OCI-LY7 (cell line): ENCODE measurements at regions not wholly inside any gene's neighbourhood (a gene's known extent, or its start where the extent isn't known, plus 50 kb on each side); places are given as distances from the start of the nearest gene placed in this dataset.

Source experiments
- BruUV-seq: library from RNA; stranded (reverse); fragments of 400-500 nt; replicated peaks from 2 replicates; lab custom pipeline; 2021; lab: Mats Ljungman, UMichigan
- CTCF ChIA-PET: fragments of 300-600 bp; sonication (Branson Sonifier 250); formaldehyde crosslinking; loops from one replicate; lab custom pipeline; 2022; ENCODE audit warnings: antibody characterized with exemption; ENCODE audit not compliant: unreplicated experiment; lab: Charles Lee
- POLR2A ChIA-PET: fragments of 300-600 bp; sonication (Branson Sonifier 250); formaldehyde crosslinking; loops from one replicate; lab custom pipeline; 2022; ENCODE audit warnings: antibody characterized with exemption; lab: Charles Lee
- DNase-seq: peaks from one replicate; pipeline ENCODE4 v3.0.0-alpha.2; 2015; ENCODE audit warnings: low spot score
- H2AFZ ChIP-seq: fragments of 200-600 bp; sonication (generic), shearing (Covaris generic); 2 replicates; pipeline ENCODE4 v1.6.1; 2014; ENCODE audit warnings: mild to moderate bottlenecking, antibody characterized with exemption, low read length, moderate library complexity
- H3K27ac ChIP-seq: fragments of 200-600 bp; sonication (generic); 2 replicates; pipeline ENCODE4 v1.5.1; 2014; ENCODE audit warnings: mixed run types, low read depth, mild to moderate bottlenecking, moderate library complexity, low read length, inconsistent platforms; ENCODE audit not compliant: poor library complexity, severe bottlenecking
- H3K36me3 ChIP-seq: fragments of 200-600 bp; sonication (generic); 2 replicates; pipeline ENCODE4 v1.6.1; 2014; ENCODE audit warnings: mild to moderate bottlenecking, antibody characterized with exemption, low read length, moderate library complexity, mixed read lengths; ENCODE audit not compliant: insufficient read depth
- H3K4me1 ChIP-seq: fragments of 200-600 bp; sonication (generic); 2 replicates; pipeline ENCODE4 v1.5.1; 2014; ENCODE audit warnings: mild to moderate bottlenecking, low read length; ENCODE audit not compliant: insufficient read depth, poor library complexity, severe bottlenecking
- H3K4me2 ChIP-seq: fragments of 200-600 bp; sonication (generic); 2 replicates; pipeline ENCODE4 v1.6.1; 2014; ENCODE audit warnings: mild to moderate bottlenecking, low read length
- H3K4me3 ChIP-seq: fragments of 200-600 bp; sonication (generic); 2 replicates; pipeline ENCODE4 v1.5.1; 2014; ENCODE audit warnings: mild to moderate bottlenecking, low read depth, low read length; ENCODE audit not compliant: poor library complexity, severe bottlenecking
- H3K79me2 ChIP-seq: fragments of 200-600 bp; sonication (generic); 2 replicates; pipeline ENCODE4 v1.6.1; 2016; ENCODE audit warnings: low read depth, mild to moderate bottlenecking, low read length, moderate library complexity, mixed read lengths; ENCODE audit not compliant: insufficient read depth
- H3K9me2 ChIP-seq: fragments of 200-600 bp; sonication (generic); 2 replicates; pipeline ENCODE4 v1.6.1; 2016; ENCODE audit warnings: mild to moderate bottlenecking, low read length, mixed read lengths; ENCODE audit not compliant: insufficient read depth
- H3K9me3 ChIP-seq: fragments of 200-600 bp; sonication (generic); 2 replicates; pipeline ENCODE4 v1.6.1; 2014; ENCODE audit warnings: mild to moderate bottlenecking, mixed run types, low read length, mixed read lengths
- H4K20me1 ChIP-seq: fragments of 200-600 bp; sonication (generic); 2 replicates; pipeline ENCODE4 v1.6.1; 2014; ENCODE audit warnings: mild to moderate bottlenecking, antibody characterized with exemption, low read length, moderate library complexity, mixed read lengths; ENCODE audit not compliant: insufficient read depth
- EZH2phosphoT487 ChIP-seq: fragments of 200-600 bp; sonication (generic); IDR thresholded peaks from 2 replicates; pipeline ENCODE4 v1.6.1; 2018; ENCODE audit warnings: low read depth, borderline replicate concordance, mild to moderate bottlenecking, mixed run types, antibody characterized with exemption, low read length, moderate library complexity, mixed read lengths
- intact Hi-C: fragments of 100-400 bp; cut with micrococcal nuclease; formaldehyde crosslinking; loops from one replicate; pipeline ENCODE4 v1.10.0; 2022; ENCODE audit not compliant: unreplicated experiment
- TF ChIP-seq, protein P1 (sequence below): fragments of 200-600 bp; sonication (generic); conservative IDR thresholded peaks from 2 replicates; pipeline ENCODE4 v1.5.1; 2014; ENCODE audit warnings: mild to moderate bottlenecking, antibody characterized with exemption, low read length, moderate library complexity, mixed read lengths

DNA sequence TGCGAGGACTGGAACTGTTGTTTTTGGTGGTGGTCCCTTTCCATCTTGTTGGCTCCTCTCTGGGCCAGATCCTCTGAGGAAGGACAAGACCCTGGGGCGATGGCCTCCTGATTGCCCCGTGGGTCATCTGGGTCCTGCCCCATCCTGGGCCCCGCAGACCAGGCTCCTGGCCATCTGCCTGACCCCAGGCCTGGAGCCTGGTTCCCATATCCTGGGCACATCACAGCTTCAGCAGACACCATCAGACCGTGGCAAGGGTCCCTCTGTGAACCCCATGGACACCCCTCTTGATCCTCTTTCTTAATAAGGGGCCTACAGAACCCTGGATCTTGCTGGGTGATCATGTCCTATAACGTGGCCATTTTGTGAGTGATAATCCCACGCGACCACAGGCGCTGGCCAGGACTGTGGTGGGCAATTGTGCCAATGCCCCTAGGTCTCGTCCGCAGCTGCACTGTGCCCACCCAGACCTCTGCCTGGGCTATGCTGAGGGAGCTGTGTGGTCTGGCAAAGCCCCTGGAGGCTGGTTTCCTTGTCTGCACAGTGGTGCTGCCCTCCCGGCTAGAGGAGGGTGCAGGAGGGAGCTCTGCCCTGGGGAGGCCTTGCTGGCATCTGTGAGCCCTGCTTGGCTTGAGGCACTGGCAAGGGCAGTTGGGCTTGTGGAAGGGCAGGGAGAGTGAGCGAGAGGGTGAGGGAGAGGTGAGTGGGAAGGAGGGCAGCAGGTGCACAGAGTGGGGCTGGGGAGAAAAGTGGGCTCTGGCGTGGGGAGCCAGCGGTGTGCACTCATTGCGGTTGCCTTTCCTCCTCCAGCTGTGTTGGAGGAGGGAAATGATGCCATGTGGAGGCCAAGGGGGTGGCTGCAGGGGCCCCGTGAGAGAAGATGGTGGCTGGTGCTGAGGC is 53.1 kb upstream of the PRR23E start:
- no peak overlapping the region for H2AFZ ChIP-seq
- no TSS peak for BruUV-seq
- no peaks in the 10 kb centered on the region for H4K20me1 ChIP-seq
- H3K9me3 ChIP-seq, result no peaks in the 10 kb centered on the region
- H3K4me3 ChIP-seq, result no peak overlapping the region
- no peaks in the 10 kb centered on the region for H3K9me2 ChIP-seq
- POLR2A ChIA-PET, result no interaction called here
- intact Hi-C loops, result no loop called here
- CTCF ChIA-PET, result no interaction called here
- no peak for DNase-seq
- H3K27ac ChIP-seq, result no peak overlapping the region
- H3K4me1 ChIP-seq, result no peaks in the 10 kb centered on the region
- H3K79me2 ChIP-seq, result no peaks in the 10 kb centered on the region
- TF ChIP-seq, protein P1, sequence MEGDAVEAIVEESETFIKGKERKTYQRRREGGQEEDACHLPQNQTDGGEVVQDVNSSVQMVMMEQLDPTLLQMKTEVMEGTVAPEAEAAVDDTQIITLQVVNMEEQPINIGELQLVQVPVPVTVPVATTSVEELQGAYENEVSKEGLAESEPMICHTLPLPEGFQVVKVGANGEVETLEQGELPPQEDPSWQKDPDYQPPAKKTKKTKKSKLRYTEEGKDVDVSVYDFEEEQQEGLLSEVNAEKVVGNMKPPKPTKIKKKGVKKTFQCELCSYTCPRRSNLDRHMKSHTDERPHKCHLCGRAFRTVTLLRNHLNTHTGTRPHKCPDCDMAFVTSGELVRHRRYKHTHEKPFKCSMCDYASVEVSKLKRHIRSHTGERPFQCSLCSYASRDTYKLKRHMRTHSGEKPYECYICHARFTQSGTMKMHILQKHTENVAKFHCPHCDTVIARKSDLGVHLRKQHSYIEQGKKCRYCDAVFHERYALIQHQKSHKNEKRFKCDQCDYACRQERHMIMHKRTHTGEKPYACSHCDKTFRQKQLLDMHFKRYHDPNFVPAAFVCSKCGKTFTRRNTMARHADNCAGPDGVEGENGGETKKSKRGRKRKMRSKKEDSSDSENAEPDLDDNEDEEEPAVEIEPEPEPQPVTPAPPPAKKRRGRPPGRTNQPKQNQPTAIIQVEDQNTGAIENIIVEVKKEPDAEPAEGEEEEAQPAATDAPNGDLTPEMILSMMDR, result no peak
- TF ChIP-seq EZH2phosphoT487, result no peak
- H3K36me3 ChIP-seq, result no peaks in the 10 kb centered on the region
- no peak overlapping the region for H3K4me2 ChIP-seq

DNA sequence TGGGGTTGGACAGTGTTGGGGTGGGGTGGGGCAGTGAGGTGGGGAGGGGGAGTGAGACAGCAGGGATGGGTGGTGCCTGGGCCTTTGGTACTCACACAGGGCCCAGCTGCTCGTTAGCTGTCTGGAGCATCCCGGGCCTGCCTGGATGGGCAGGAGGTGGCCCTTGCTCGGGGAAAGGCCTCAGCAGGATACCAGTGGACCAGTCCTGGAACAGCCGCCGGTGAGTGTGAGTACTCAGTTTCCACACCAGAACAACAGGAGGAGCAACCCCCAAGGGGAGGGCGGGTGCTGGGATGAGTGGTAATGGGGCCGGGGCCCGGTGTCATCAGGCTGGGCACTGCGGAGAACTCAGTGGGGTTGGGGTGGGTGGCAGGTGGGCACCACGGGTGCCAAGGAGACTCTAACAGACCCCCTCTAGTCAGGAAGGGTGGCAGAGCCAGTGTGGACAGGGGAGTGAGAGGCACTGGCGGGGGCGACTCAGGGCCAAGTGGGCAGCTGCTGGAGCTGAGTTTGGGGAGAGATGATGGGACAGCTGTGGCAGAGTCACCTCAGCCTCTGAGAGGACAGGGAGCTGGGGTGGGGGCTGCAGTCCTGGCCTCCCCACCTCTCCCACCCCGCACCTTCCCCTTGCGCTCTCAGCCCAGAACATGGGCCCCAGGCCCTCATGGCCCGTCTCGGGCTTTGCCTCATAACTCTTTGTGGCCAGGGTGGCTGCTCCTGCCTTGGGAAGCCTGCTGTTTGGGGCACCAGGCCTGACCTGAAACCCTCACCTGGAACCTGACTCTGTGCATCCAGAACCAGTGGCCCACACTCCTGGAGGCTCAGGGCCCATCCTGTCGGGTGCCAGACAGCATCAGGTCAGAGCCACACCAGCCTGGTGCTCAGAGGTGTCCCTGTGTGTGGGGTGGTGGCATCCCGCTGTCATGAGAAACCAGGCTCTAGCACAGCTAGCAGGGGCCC is 52.1 kb upstream of the PRR23E start:
- H3K9me3 ChIP-seq, result no peaks in the 10 kb centered on the region
- no peaks in the 10 kb centered on the region for H3K79me2 ChIP-seq
- H3K4me1 ChIP-seq, result no peaks in the 10 kb centered on the region
- H4K20me1 ChIP-seq, result no peaks in the 10 kb centered on the region
- no peak overlapping the region for H3K4me3 ChIP-seq
- no peak for DNase-seq
- no peak overlapping the region for H2AFZ ChIP-seq
- no TSS peak for BruUV-seq
- CTCF ChIA-PET, result no interaction called here
- no peaks in the 10 kb centered on the region for H3K9me2 ChIP-seq
- intact Hi-C loops, result no loop called here
- H3K27ac ChIP-seq, result no peak overlapping the region
- TF ChIP-seq, protein P1, result no peak
- TF ChIP-seq EZH2phosphoT487, result no peak
- POLR2A ChIA-PET, result interaction anchor here (0.5 kb wide), 1 partner anchor 407 kb away, joined by 6 read pairs; no protein-coding TSS in a partner anchor
- H3K36me3 ChIP-seq, result no peaks in the 10 kb centered on the region
- no peak overlapping the region for H3K4me2 ChIP-seq
